ENCODE measurements at regions not wholly inside any gene's neighbourhood (a gene's known extent, or its start where the extent isn't known, plus 50 kb on each side); places are given as distances from the start of the nearest gene placed in this dataset.

GRCh38 chr2:183552716-183553115 is 428.5 kb downstream of the NUP35 start:
- H3K27me3 ChIP-seq (ENCODE audit: insufficient read depth), result no peaks in the 10 kb centered on the region
- H3K4me3 ChIP-seq, result no peak overlapping the region
- no peak for ATAC-seq
- no peaks in the 10 kb centered on the region for H3K4me1 ChIP-seq (ENCODE audit: insufficient read depth)
- DNase-seq (ENCODE audit: low spot score), result no peak
- TF ChIP-seq STAT1 (IDR thresholded peaks at IDR 0.05; ENCODE audit: unreplicated experiment) (no peak), ZNF331 (CRISPR knock-in tag; IDR thresholded peaks at IDR 0.05; ENCODE audit: low read depth) (no peak), REST (IDR thresholded peaks at IDR 0.05; ENCODE audit: unreplicated experiment) (no peak), JUNB (IDR thresholded peaks at IDR 0.05; ENCODE audit: unreplicated experiment) (no peak), EZH2 (IDR thresholded peaks at IDR 0.05; ENCODE audit: low read depth, unreplicated experiment) (no peak), CREB1 (CRISPR knock-in tag; IDR thresholded peaks at IDR 0.05; ENCODE audit: low read depth) (no peak), EZH2phosphoT487 (IDR thresholded peaks at IDR 0.05; ENCODE audit: unreplicated experiment) (no peak), ZNF114 (CRISPR knock-in tag; IDR thresholded peaks at IDR 0.05) (no peak), POLR2AphosphoS5 (IDR thresholded peaks at IDR 0.05; ENCODE audit: low read depth) (no peak), ZNF462 (CRISPR knock-in tag; IDR thresholded peaks at IDR 0.05) (no peak), NANOG (IDR thresholded peaks at IDR 0.05; ENCODE audit: borderline replicate concordance) (no peak)
- TF ChIP-seq, protein P1, sequence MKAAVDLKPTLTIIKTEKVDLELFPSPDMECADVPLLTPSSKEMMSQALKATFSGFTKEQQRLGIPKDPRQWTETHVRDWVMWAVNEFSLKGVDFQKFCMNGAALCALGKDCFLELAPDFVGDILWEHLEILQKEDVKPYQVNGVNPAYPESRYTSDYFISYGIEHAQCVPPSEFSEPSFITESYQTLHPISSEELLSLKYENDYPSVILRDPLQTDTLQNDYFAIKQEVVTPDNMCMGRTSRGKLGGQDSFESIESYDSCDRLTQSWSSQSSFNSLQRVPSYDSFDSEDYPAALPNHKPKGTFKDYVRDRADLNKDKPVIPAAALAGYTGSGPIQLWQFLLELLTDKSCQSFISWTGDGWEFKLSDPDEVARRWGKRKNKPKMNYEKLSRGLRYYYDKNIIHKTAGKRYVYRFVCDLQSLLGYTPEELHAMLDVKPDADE (IDR thresholded peaks at IDR 0.05), result no peak
- TF ChIP-seq, protein P2, sequence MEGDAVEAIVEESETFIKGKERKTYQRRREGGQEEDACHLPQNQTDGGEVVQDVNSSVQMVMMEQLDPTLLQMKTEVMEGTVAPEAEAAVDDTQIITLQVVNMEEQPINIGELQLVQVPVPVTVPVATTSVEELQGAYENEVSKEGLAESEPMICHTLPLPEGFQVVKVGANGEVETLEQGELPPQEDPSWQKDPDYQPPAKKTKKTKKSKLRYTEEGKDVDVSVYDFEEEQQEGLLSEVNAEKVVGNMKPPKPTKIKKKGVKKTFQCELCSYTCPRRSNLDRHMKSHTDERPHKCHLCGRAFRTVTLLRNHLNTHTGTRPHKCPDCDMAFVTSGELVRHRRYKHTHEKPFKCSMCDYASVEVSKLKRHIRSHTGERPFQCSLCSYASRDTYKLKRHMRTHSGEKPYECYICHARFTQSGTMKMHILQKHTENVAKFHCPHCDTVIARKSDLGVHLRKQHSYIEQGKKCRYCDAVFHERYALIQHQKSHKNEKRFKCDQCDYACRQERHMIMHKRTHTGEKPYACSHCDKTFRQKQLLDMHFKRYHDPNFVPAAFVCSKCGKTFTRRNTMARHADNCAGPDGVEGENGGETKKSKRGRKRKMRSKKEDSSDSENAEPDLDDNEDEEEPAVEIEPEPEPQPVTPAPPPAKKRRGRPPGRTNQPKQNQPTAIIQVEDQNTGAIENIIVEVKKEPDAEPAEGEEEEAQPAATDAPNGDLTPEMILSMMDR (conservative IDR thresholded peaks at IDR 0.05; ENCODE audit: low read depth in 2 of 2), result no peak
- no peaks in the 10 kb centered on the region; the same call in 1 of the 3 replicates for H3K36me3 Mint-ChIP-seq (ENCODE audit: low read depth)
- no peak overlapping the region for H3K4me2 ChIP-seq
- H3K27ac Mint-ChIP-seq, result no peak overlapping the region
- no peaks in the 10 kb centered on the region for H3F3A ChIP-seq (replicated peaks; ENCODE audit: low read depth)
- no peaks in the 10 kb centered on the region for H3K4me1 Mint-ChIP-seq
- 0 out of 3 replicates have a peak, but pooled peaks cover 1% of the 10 kb centered on the region for H3K9me3 Mint-ChIP-seq
- no peak overlapping the region for H3K27ac ChIP-seq (ENCODE audit: low read depth)
- no peaks in the 10 kb centered on the region for H3K27me3 Mint-ChIP-seq (ENCODE audit: insufficient read depth, low read depth, poor library complexity)
- H3K9me2 ChIP-seq (ENCODE audit: insufficient read depth), result no peaks in the 10 kb centered on the region
- H2AFZ ChIP-seq, result no peak overlapping the region
- H3K36me3 ChIP-seq (ENCODE audit: insufficient read depth), result no peaks in the 10 kb centered on the region
- no peak overlapping the region for H3K4me3 Mint-ChIP-seq
- no peaks in the 10 kb centered on the region for H4K20me1 ChIP-seq (replicated peaks; ENCODE audit: insufficient read depth)
- H3K79me2 ChIP-seq (replicated peaks; ENCODE audit: insufficient read depth), result no peaks in the 10 kb centered on the region

Data from GM23338 (cell line).